ENCODE measurements at regions not wholly inside any gene's neighbourhood (a gene's known extent, or its start where the extent isn't known, plus 50 kb on each side); places are given as distances from the start of the nearest gene placed in this dataset.

- intact Hi-C loops (cut with micrococcal nuclease; ENCODE audit: unreplicated experiment), result no loop called here
- no peaks in the 10 kb centered on the region for H3K9me2 ChIP-seq (ENCODE audit: insufficient read depth, low read length)
- H3K4me2 ChIP-seq (ENCODE audit: low read length), result no peak overlapping the region
- no peak overlapping the region for H2AFZ ChIP-seq (ENCODE audit: low read length)
- no peaks in the 10 kb centered on the region for H3K9me3 ChIP-seq (ENCODE audit: low read length)
- no TSS peak for BruUV-seq (replicated peaks)
- ChIA-PET POLR2A (interaction anchor here (0.7 to 1.1 kb wide), 5 partner anchors 14 to 655 kb away, joined by 4 to 5 read pairs (median 4); no protein-coding TSS in a partner anchor), CTCF (ENCODE audit: unreplicated experiment) (no interaction called here)
- no peaks in the 10 kb centered on the region for H4K20me1 ChIP-seq (ENCODE audit: insufficient read depth, low read length)
- DNase-seq (ENCODE audit: low spot score), result no peak
- no peaks in the 10 kb centered on the region for H3K4me1 ChIP-seq (ENCODE audit: insufficient read depth, low read length, poor library complexity, severe bottlenecking)
- no peaks in the 10 kb centered on the region for H3K36me3 ChIP-seq (ENCODE audit: insufficient read depth, low read length)
- no peaks in the 10 kb centered on the region for H3K79me2 ChIP-seq (ENCODE audit: insufficient read depth, low read depth, low read length)
- no peak for TF ChIP-seq CTCF (conservative IDR thresholded peaks at IDR 0.05; ENCODE audit: low read length)
- no peak for TF ChIP-seq EZH2phosphoT487 (IDR thresholded peaks at IDR 0.05; ENCODE audit: borderline replicate concordance, low read depth, low read length)
- H3K27ac ChIP-seq (ENCODE audit: low read depth, low read length, poor library complexity, severe bottlenecking), result no peak overlapping the region
- H3K4me3 ChIP-seq (ENCODE audit: low read depth, low read length, poor library complexity, severe bottlenecking), result no peak overlapping the region
These were observed 526.0 kb downstream of the ZNF608 start for GRCh38 chr5:124220418-124220817.

DNA sequence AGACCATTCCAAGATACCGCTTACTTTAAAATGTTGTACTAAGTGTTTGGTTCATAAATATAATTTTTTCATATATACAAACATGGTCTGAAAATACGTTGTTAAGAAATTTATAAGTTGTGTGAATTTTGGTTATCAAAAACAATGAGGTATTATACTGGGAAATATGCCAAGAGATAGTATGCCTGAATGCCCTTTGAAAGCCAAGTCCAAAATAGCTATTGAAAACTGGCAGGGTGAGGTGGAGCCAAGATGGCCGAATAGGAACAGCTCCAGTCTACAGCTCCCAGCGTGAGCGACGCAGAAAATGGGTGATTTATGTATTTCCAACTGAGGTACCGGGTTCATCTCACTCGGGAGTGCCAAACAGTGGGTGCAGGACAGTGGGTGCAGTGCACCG is 533.5 kb downstream of the ZNF608 start:
- H3K36me3 ChIP-seq (ENCODE audit: insufficient read depth, low read length), result no peaks in the 10 kb centered on the region
- no peaks in the 10 kb centered on the region for H4K20me1 ChIP-seq (ENCODE audit: insufficient read depth, low read length)
- H3K4me1 ChIP-seq (ENCODE audit: insufficient read depth, low read length, poor library complexity, severe bottlenecking), result peaks cover 8% of the 10 kb centered on the region
- ChIA-PET CTCF (ENCODE audit: unreplicated experiment) (no interaction called here), POLR2A (no interaction called here)
- no TSS peak for BruUV-seq (replicated peaks)
- H3K79me2 ChIP-seq (ENCODE audit: insufficient read depth, low read depth, low read length), result no peaks in the 10 kb centered on the region
- H3K27ac ChIP-seq (ENCODE audit: low read depth, low read length, poor library complexity, severe bottlenecking), result no peak overlapping the region
- DNase-seq (ENCODE audit: low spot score), result no peak
- no peak for TF ChIP-seq CTCF (conservative IDR thresholded peaks at IDR 0.05; ENCODE audit: low read length)
- TF ChIP-seq EZH2phosphoT487 (IDR thresholded peaks at IDR 0.05; ENCODE audit: borderline replicate concordance, low read depth, low read length), result no peak
- H3K4me2 ChIP-seq (ENCODE audit: low read length), result no peak overlapping the region
- H3K4me3 ChIP-seq (ENCODE audit: low read depth, low read length, poor library complexity, severe bottlenecking), result no peak overlapping the region
- intact Hi-C loops (cut with micrococcal nuclease; ENCODE audit: unreplicated experiment), result no loop called here
- H2AFZ ChIP-seq (ENCODE audit: low read length), result no peak overlapping the region
- no peaks in the 10 kb centered on the region for H3K9me2 ChIP-seq (ENCODE audit: insufficient read depth, low read length)
- H3K9me3 ChIP-seq (ENCODE audit: low read length), result no peaks in the 10 kb centered on the region; the same call in 1 of the 2 replicates

GRCh38 chr5:124210111-124210910 is 536.1 kb downstream of the ZNF608 start:
- ChIA-PET POLR2A (interaction anchor here (0.7 kb wide), 1 partner anchor 231 kb away, joined by 3 read pairs; no protein-coding TSS in a partner anchor), CTCF (ENCODE audit: unreplicated experiment) (no interaction called here)
- Histone ChIP-seq H3K27ac (ENCODE audit: low read depth, low read length, poor library complexity, severe bottlenecking) (no peak overlapping the region), H3K4me3 (ENCODE audit: low read depth, low read length, poor library complexity, severe bottlenecking) (no peak overlapping the region), H3K79me2 (ENCODE audit: insufficient read depth, low read depth, low read length) (no peaks in the 10 kb centered on the region), H4K20me1 (ENCODE audit: insufficient read depth, low read length) (no peaks in the 10 kb centered on the region), H3K36me3 (ENCODE audit: insufficient read depth, low read length) (no peaks in the 10 kb centered on the region), H3K9me3 (ENCODE audit: low read length) (no peaks in the 10 kb centered on the region; the same call in 1 of the 2 replicates), H3K4me2 (ENCODE audit: low read length) (no peak overlapping the region), H3K9me2 (ENCODE audit: insufficient read depth, low read length) (no peaks in the 10 kb centered on the region), H2AFZ (ENCODE audit: low read length) (no peak overlapping the region), H3K4me1 (ENCODE audit: insufficient read depth, low read length, poor library complexity, severe bottlenecking) (peaks cover 8% of the 10 kb centered on the region)
- intact Hi-C loops (cut with micrococcal nuclease; ENCODE audit: unreplicated experiment), result no loop called here
- DNase-seq (ENCODE audit: low spot score), result no peak
- TF ChIP-seq EZH2phosphoT487 (IDR thresholded peaks at IDR 0.05; ENCODE audit: borderline replicate concordance, low read depth, low read length), result no peak
- TF ChIP-seq CTCF (conservative IDR thresholded peaks at IDR 0.05; ENCODE audit: low read length), result no peak
- BruUV-seq (replicated peaks), result no TSS peak
